GM12878 (cell line): ENCODE measurements at regions not wholly inside any gene's neighbourhood (a gene's known extent, or its start where the extent isn't known, plus 50 kb on each side); places are given as distances from the start of the nearest gene placed in this dataset.

Source experiments
- CEBPZ ChIP-seq: fragments of 150-350 bp; IDR thresholded peaks from 2 replicates; pipeline ENCODE4 v1.6.1; 2016; ENCODE audit warnings: low read depth, low read length
- HDAC2 ChIP-seq: fragments of 200-600 bp; sonication (generic); IDR thresholded peaks from 2 replicates; pipeline ENCODE4 v1.6.1; 2017
- MYC ChIP-seq: IDR thresholded peaks from 2 replicates; pipeline ENCODE4 v1.6.1; 2011; ENCODE audit warnings: mild to moderate bottlenecking, low read length, moderate library complexity, inconsistent platforms; ENCODE audit not compliant: insufficient read depth, insufficient replicate concordance, insufficient read length, severe bottlenecking
- SREBF1 ChIP-seq: IDR thresholded peaks from 2 replicates; pipeline ENCODE4 v1.6.1; 2012; ENCODE audit warnings: mild to moderate bottlenecking, low read length
- TCF3 ChIP-seq: IDR thresholded peaks from 2 replicates; pipeline ENCODE4 v1.6.1; 2012; ENCODE audit warnings: low read depth, mild to moderate bottlenecking, low read length, borderline replicate concordance; ENCODE audit not compliant: insufficient read depth
- ZBTB11 ChIP-seq: fragments of 450-650 bp; formaldehyde crosslinking; IDR thresholded peaks from 2 replicates; pipeline ENCODE4 v1.5.0; 2022; ENCODE audit warnings: mild to moderate bottlenecking, missing genetic modification characterization
- ZNF217 ChIP-seq: fragments of 450-650 bp; IDR thresholded peaks from 2 replicates; pipeline ENCODE4 v1.6.1; 2017; ENCODE audit warnings: antibody characterized with exemption, mild to moderate bottlenecking
- ZNF384 ChIP-seq: IDR thresholded peaks from 2 replicates; pipeline ENCODE4 v1.6.1; 2012; ENCODE audit warnings: low read depth, mild to moderate bottlenecking, low read length, improper control_type of control experiment, borderline replicate concordance

GRCh38 chr12:67202011-67202677, 67.0 kb upstream of the CAND1 start (continued):
- TF ChIP-seq CEBPZ = no peak
- TF ChIP-seq ZNF217 = no peak
- TF ChIP-seq HDAC2 = no peak
- no peak for TF ChIP-seq TCF3
- no peak for TF ChIP-seq ZNF384
- no peak for TF ChIP-seq SREBF1
- no peak for TF ChIP-seq ZBTB11 (CRISPR knock-in tag)
- TF ChIP-seq MYC = no peak
